Body of pancreas (tissue), 4 donors: ENCODE measurements at regions not wholly inside any gene's neighbourhood (a gene's known extent, or its start where the extent isn't known, plus 50 kb on each side); places are given as distances from the start of the nearest gene placed in this dataset.

Experiments
- POLR2A ChIP-seq, 3 donors: fragments of 450-650 bp; IDR thresholded peaks; one replicate each; pipeline ENCODE4 v1.6.1; 2016; ENCODE audit warnings: antibody characterized with exemption in 3 of 3, mild to moderate bottlenecking in 2 of 3
- TF ChIP-seq, protein P1 (sequence below), 7 experiments: fragments of 450-650 bp in 4 of 7; fragments of 200-600 bp in 3 of 7; sonication (generic) in 3 of 7; IDR thresholded peaks; one replicate each; pipeline ENCODE4 v1.5.1; 2016 to 2019; ENCODE audit warnings: antibody characterized with exemption in 7 of 7

- TF ChIP-seq, protein P1, sequence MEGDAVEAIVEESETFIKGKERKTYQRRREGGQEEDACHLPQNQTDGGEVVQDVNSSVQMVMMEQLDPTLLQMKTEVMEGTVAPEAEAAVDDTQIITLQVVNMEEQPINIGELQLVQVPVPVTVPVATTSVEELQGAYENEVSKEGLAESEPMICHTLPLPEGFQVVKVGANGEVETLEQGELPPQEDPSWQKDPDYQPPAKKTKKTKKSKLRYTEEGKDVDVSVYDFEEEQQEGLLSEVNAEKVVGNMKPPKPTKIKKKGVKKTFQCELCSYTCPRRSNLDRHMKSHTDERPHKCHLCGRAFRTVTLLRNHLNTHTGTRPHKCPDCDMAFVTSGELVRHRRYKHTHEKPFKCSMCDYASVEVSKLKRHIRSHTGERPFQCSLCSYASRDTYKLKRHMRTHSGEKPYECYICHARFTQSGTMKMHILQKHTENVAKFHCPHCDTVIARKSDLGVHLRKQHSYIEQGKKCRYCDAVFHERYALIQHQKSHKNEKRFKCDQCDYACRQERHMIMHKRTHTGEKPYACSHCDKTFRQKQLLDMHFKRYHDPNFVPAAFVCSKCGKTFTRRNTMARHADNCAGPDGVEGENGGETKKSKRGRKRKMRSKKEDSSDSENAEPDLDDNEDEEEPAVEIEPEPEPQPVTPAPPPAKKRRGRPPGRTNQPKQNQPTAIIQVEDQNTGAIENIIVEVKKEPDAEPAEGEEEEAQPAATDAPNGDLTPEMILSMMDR (IDR thresholded peaks at IDR 0.05), result no peak
- no peak for TF ChIP-seq POLR2A (IDR thresholded peaks at IDR 0.05)
Measured at GRCh38 chr12:43169115-43169681, 382.8 kb downstream of the ADAMTS20 start.
